ENCODE measurements at regions not wholly inside any gene's neighbourhood (a gene's known extent, or its start where the extent isn't known, plus 50 kb on each side); places are given as distances from the start of the nearest gene placed in this dataset.

DNA sequence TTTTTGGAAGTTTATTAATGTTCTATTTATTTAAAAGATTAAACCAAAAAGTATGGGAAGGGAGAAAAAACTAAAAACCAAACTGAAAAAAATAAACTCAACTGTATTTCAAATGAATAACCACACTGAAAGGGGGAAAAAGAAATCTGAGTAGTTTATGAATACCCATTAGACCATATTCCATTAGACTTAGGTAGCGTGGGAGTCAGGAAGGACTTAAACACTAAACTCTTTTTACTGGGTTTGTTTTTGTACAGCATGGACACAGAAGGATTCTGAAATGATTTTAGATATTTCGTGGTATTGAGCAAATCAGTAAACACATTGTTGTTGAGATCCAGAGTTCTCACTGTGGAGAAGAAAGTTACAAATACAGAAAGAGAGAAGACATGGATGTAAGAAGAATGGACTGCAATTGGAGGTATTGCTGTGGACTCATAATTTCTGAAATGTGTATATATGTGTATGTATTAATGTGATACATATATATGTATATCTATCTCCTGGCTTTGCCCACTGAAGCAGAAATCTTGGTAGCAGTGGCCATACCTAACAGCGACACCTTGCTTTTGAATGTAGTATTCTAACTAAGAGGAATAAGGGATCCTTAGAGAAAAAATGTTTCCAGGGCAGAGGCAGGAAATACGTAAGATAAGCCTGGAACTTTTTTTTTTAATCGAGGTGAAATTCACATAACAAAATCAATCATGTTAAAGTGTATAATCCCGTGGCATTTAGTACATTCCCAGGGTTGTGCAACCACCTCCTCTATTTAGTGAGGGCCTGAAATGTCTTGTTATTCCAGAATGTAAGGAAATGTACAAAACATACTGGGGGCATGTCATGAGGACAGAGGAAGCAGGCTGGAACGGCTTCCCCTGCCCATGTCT is 228.8 kb downstream of the SMARCA2 start:
- TF ChIP-seq, protein P1, sequence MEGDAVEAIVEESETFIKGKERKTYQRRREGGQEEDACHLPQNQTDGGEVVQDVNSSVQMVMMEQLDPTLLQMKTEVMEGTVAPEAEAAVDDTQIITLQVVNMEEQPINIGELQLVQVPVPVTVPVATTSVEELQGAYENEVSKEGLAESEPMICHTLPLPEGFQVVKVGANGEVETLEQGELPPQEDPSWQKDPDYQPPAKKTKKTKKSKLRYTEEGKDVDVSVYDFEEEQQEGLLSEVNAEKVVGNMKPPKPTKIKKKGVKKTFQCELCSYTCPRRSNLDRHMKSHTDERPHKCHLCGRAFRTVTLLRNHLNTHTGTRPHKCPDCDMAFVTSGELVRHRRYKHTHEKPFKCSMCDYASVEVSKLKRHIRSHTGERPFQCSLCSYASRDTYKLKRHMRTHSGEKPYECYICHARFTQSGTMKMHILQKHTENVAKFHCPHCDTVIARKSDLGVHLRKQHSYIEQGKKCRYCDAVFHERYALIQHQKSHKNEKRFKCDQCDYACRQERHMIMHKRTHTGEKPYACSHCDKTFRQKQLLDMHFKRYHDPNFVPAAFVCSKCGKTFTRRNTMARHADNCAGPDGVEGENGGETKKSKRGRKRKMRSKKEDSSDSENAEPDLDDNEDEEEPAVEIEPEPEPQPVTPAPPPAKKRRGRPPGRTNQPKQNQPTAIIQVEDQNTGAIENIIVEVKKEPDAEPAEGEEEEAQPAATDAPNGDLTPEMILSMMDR (IDR thresholded peaks at IDR 0.05; ENCODE audit: extremely low read depth, missing control alignments): no peak
- no peak for DNase-seq (ENCODE audit: low spot score)

DNA sequence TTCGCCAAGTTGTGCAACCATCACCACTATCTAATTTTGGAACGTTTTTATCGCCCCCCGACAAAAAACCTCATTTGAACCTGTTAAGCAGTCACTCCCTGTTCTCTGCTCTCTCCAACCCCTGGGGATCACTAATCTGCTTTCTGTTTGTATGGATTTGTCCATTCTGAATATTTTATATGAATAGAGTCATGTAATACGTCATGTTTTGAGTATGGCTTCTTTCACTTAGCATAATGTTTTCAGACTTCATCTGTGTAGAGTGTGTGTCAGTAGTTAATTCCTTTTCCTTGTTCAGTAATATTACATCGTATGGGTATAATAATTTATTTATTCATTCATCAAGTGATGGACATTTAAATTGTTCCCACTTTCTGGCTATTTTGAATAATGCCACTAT is 232.2 kb downstream of the SMARCA2 start:
- TF ChIP-seq, protein P1 (IDR thresholded peaks at IDR 0.05; ENCODE audit: extremely low read depth, missing control alignments): no peak
- DNase-seq (ENCODE audit: low spot score): no peak

DNA sequence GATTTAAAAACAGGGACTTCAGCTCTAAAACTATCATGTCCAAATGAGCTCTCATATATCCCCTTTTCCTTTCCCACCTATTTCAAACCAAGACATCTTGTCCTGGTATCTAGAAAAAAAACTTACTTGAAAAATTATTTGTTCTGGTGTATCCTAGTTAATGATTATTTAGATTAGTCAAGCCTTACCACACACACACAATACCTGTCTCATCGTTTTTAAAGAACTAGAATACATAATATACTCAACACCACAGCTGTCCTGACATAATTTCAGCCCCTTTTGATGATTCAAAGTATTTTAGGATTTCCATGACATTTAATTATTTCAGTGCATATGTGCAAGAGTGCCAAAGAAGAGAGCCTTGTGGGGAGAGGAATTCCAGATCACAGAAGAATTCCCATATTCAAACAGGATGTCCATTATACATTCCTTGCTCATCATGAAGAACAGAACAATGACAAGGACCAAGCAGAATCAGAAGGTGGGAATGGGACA is 233.7 kb downstream of the SMARCA2 start:
- DNase-seq (ENCODE audit: low spot score): no peak
- TF ChIP-seq, protein P1 (IDR thresholded peaks at IDR 0.05; ENCODE audit: extremely low read depth, missing control alignments): no peak

DNA sequence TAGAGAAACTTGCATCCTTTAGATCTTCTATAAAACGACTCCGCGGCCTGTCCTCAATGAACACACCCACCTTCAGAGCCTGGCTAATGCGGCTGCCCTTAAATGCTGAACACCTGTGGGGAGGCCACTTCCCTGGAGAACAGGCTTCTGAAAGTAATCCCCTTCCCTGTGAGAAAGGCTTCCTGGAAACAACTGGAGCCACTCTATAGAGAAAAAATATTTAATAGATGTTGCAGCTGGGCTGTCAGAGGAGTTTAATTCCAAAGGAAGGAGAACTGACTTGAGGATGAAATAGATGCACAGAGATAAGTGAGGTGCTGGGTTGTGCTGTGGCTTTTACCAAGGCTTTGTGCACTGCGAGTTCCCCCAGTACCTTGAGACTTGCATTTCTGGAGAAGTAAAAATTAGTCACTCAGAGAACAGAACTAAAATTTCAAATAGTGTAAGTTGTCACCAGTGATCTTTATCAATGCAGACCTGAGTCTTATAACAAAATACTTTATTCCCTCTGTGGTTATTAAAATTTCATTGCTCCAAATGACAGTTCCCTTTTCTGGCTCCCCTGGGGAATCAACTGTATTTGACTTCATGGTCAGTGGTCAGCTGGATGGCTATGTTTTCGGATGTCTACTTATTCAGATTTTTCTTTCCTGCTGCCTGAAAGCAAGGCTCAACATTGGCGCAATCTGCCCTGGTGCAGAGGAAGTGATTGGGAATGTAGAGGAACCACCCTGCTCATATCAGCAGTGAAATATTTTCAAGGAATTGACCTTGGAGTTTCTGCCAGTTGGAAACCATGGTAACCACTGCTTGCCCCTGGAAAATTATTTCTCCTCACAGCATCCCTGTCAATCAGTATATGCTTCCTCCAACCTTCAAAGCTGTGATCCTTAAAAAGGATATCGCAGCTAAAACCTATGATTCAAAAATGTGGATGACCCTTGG is 238.8 kb downstream of the SMARCA2 start:
- TF ChIP-seq, protein P1 (IDR thresholded peaks at IDR 0.05; ENCODE audit: extremely low read depth, missing control alignments): no peak
- no peak for DNase-seq (ENCODE audit: low spot score)

DNA sequence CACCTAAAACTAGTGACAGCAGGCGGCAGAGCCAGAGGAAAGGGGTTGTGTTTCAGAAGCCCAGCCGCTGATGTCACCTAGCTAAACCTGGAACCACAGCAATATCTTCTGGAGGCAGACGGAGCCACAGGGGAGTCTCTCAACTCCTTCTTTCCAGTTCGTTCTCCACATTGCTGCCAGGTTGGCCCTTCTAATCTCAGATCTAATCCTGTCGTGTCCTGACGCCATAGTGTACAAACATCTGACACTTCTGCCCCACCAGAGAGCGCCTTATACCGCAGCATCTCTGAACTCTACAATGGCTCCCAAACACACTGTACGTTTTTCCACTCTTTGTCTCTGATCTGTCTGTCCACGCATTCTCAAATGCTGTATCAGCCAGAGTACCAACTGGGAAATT is 240.0 kb downstream of the SMARCA2 start:
- TF ChIP-seq, protein P1 (IDR thresholded peaks at IDR 0.05; ENCODE audit: extremely low read depth, missing control alignments): no peak
- no peak for DNase-seq (ENCODE audit: low spot score)

DNA sequence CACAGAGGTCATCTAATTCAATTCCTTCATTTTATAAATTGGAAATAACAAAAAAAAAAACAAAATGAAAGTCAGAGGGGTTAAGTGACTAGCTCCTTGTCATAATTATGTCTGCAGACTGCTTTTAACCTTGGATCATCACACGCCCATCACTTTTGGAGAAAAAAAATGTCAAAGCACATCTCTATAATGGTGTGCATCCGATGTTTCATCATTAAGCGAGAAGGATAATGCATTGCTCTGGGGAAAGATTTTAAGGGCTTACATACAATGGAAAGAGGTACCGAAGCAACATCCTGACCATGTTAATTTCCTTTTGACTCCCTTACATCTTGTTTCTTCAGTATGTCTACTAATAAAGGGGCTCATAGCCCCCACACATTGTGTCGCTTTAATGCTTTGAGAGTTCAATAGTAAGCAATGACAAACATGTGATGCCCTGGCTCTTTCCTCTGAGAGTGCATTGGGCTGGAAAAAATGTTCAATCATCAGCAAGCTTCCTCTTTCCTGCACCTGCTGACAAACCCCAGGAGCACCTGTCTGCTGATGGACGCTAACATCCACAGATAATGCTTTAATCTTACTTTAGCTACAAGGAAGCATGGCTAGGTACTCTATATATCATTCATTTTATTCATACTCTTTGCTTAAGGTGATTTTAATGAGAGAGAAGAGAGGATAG is 242.2 kb downstream of the SMARCA2 start:
- TF ChIP-seq, protein P1 (IDR thresholded peaks at IDR 0.05; ENCODE audit: extremely low read depth, missing control alignments): no peak
- no peak for DNase-seq (ENCODE audit: low spot score)

Measured in GM20000 (cell line).